GM12878 (cell line): ENCODE measurements at regions not wholly inside any gene's neighbourhood (a gene's known extent, or its start where the extent isn't known, plus 50 kb on each side); places are given as distances from the start of the nearest gene placed in this dataset.
"Not testable (repeated sequence)": the region's sequence is repeated elsewhere in the genome, so short reads cannot be mapped to it uniquely, and the experiment has no call there.

Experiments used
- ATAC-seq: fragments of 200-7000 bp; cut with Tn5 transposase; 3 replicates; pipeline ENCODE4 v1.9.1; 2020; ENCODE audit warnings: mild to moderate bottlenecking, moderate library complexity
- BruUV-seq: library from RNA; stranded (reverse); fragments of 400-500 nt; replicated peaks from 2 replicates; lab custom pipeline; 2021; lab: Mats Ljungman, UMichigan
- CTCF ChIA-PET: fragments of 300-600 bp; sonication (Branson Sonifier 250); formaldehyde crosslinking; extraction: SDS; loops from one replicate; lab custom pipeline; 2021; ENCODE audit warnings: inconsistent platforms; lab: Yijun Ruan, JAX
- POLR2A ChIA-PET: fragments of 350-600 bp; formaldehyde crosslinking; extraction: SDS; loops from one replicate; lab custom pipeline; 2021; ENCODE audit warnings: inconsistent platforms; lab: Charles Lee
- RAD21 ChIA-PET: fragments of 300-600 bp; sonication (Branson Sonifier 250); formaldehyde crosslinking; loops from one replicate; lab custom pipeline; 2023; ENCODE audit warnings: antibody characterized with exemption; ENCODE audit not compliant: unreplicated experiment; lab: Charles Lee
- SMC1A ChIA-PET: fragments of 300-600 bp; sonication (Branson Sonifier 250); formaldehyde crosslinking; loops from one replicate; lab custom pipeline; 2023; ENCODE audit not compliant: unreplicated experiment, uncharacterized antibody; lab: Charles Lee
- DNase-seq: peaks from one replicate; pipeline ENCODE4 v3.0.0-alpha.2; 2011; ENCODE audit warnings: low read depth, low spot score
- FAIRE-seq: peaks from 3 replicates; lab custom pipeline; 2011; peaks lifted over from hg19 to GRCh38; lab: Jason Lieb, UNC
- H2AFZ ChIP-seq: 2 replicates; pipeline ENCODE4 v1.6.0; 2011; ENCODE audit warnings: low read depth, low read length, control low read depth; ENCODE audit not compliant: control insufficient read depth
- H3K27ac ChIP-seq: 2 replicates; pipeline ENCODE4 v1.5.1; 2011; ENCODE audit warnings: control low read depth; ENCODE audit not compliant: control insufficient read depth, insufficient read depth
- H3K27me3 ChIP-seq, 2 experiments: replicated peaks in 1 of 2; 2 replicates each; pipeline versions ENCODE4 v1.6.0 to v1.6.1; 2011; ENCODE audit warnings: low read length in 1 of 2; ENCODE audit not compliant: control insufficient read depth in 2 of 2, insufficient read depth in 2 of 2
- H3K36me3 ChIP-seq, 2 experiments: 2 replicates each; pipeline ENCODE4 v1.5.1; 2011; ENCODE audit warnings: low read length in 1 of 2; ENCODE audit not compliant: control insufficient read depth in 2 of 2, insufficient read depth in 2 of 2
- H3K4me1 ChIP-seq: 2 replicates; pipeline ENCODE4 v1.6.1; 2011; ENCODE audit warnings: mild to moderate bottlenecking, low read length, moderate library complexity, mixed read lengths; ENCODE audit not compliant: control insufficient read depth, insufficient read depth
- H3K4me2 ChIP-seq: 2 replicates; pipeline ENCODE4 v1.6.0; 2011; ENCODE audit warnings: control low read depth; ENCODE audit not compliant: control insufficient read depth, insufficient read depth
- H3K4me3 ChIP-seq: fragments of 200-600 bp; sonication (generic); 2 replicates; pipeline ENCODE4 v1.5.1; 2016
- H3K79me2 ChIP-seq: 2 replicates; pipeline ENCODE4 v1.6.0; 2011; ENCODE audit warnings: low read length; ENCODE audit not compliant: control insufficient read depth, insufficient read depth
- H3K9ac ChIP-seq: 2 replicates; pipeline ENCODE4 v1.8.0; 2011; ENCODE audit warnings: low read length, control low read depth, mixed read lengths; ENCODE audit not compliant: control insufficient read depth, insufficient read depth
- H3K9me3 ChIP-seq: replicated peaks from 3 replicates; pipeline ENCODE4 v1.5.1; 2011; ENCODE audit warnings: mild to moderate bottlenecking, low read length; ENCODE audit not compliant: control insufficient read depth, insufficient read depth
- H4K20me1 ChIP-seq: 2 replicates; pipeline ENCODE4 v1.6.0; 2011; ENCODE audit not compliant: control insufficient read depth, insufficient read depth
- CREB1 ChIP-seq: IDR thresholded peaks from 2 replicates; pipeline ENCODE4 v1.6.1; 2012; ENCODE audit warnings: low read depth, mild to moderate bottlenecking, inconsistent platforms
- DPF2 ChIP-seq: fragments of 450-650 bp; IDR thresholded peaks from 2 replicates; pipeline ENCODE4 v1.6.1; 2017; ENCODE audit warnings: mild to moderate bottlenecking
- MYC ChIP-seq: IDR thresholded peaks from 2 replicates; pipeline ENCODE4 v1.6.1; 2011; ENCODE audit warnings: mild to moderate bottlenecking, low read length, moderate library complexity, inconsistent platforms; ENCODE audit not compliant: insufficient read depth, insufficient replicate concordance, insufficient read length, severe bottlenecking
- USF2 ChIP-seq: IDR thresholded peaks from 2 replicates; pipeline ENCODE4 v1.6.1; 2011; ENCODE audit warnings: low read depth, low read length, improper control_type of control experiment, borderline replicate concordance
- ZNF384 ChIP-seq: IDR thresholded peaks from 2 replicates; pipeline ENCODE4 v1.6.1; 2012; ENCODE audit warnings: low read depth, mild to moderate bottlenecking, low read length, improper control_type of control experiment, borderline replicate concordance
- WGBS: methylation state at CpG from one replicate; pipeline ENCODE4 v1.1.6; 2016; ENCODE audit warnings: low lambda C conversion rate; ENCODE audit not compliant: insufficient replicate concordance, insufficient coverage; ENCODE audit errors: missing lambda C conversion rate; 5-methylcytosine and 5-hydroxymethylcytosine counted together
- in situ Hi-C: fragments of 300-500 bp; cut with MboI; formaldehyde crosslinking; loops from 9 replicates; pipeline ENCODE4 v1.14.3; 2018; ENCODE audit warnings: mixed read lengths
- intact Hi-C: fragments of 100-400 bp; cut with micrococcal nuclease; formaldehyde crosslinking; loops from one replicate; pipeline ENCODE4 v1.14.2; 2022; ENCODE audit not compliant: unreplicated experiment

DNA sequence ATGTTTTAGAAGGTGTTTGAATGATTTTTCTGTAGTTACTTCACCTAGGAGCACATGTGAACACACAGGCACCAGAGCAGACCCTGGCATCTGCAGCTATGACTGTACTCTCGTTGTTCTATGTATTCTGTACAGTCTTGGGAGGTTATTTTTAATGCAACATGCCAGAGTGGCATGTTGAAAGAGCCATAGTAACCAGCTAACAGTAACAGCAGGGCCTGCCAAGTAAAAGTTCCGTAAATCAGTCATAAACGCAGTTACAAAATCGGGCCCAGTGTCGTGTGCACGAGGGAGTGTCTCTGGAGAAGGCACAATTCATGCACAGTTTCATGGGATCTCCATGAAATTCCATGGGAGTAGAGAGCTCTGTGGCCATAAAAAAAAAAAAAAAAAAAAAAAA lies 108.3 kb upstream of the CDK6 start (continued):
- TF ChIP-seq MYC, result no peak
- TF ChIP-seq ZNF384, result no peak
- no peak for TF ChIP-seq DPF2
- no peak for TF ChIP-seq USF2
- no peak for TF ChIP-seq CREB1

GRCh38 chr7:92942706-92943105 lies 106.3 kb upstream of the CDK6 start:
- FAIRE-seq, H3K27me3 ChIP-seq, intact Hi-C loops, CTCF ChIA-PET, BruUV-seq, RAD21 ChIA-PET, H3K27ac ChIP-seq, SMC1A ChIA-PET, in situ Hi-C loops, H4K20me1 ChIP-seq, H3K4me3 ChIP-seq, H2AFZ ChIP-seq, H3K79me2 ChIP-seq, DNase-seq, H3K4me1 ChIP-seq, H3K4me2 ChIP-seq, H3K9me3 ChIP-seq, H3K36me3 ChIP-seq, ATAC-seq, H3K9ac ChIP-seq: not testable (repeated sequence)
- POLR2A ChIA-PET, result interaction anchor here (0.5 kb wide), 1 partner anchor 11 kb away, joined by 3 read pairs; no protein-coding TSS in a partner anchor
- 0% methylated on average over 1 of the region's 1 CpG for WGBS
